Gastrocnemius medialis (tissue), 4 donors: ENCODE measurements at regions not wholly inside any gene's neighbourhood (a gene's known extent, or its start where the extent isn't known, plus 50 kb on each side); places are given as distances from the start of the nearest gene placed in this dataset.

Experiments
- CTCF ChIP-seq, 5 experiments: fragments of 450-650 bp in 3 of 5; fragments of 200-600 bp in 2 of 5; sonication (generic) in 2 of 5; IDR thresholded peaks in 4 of 5; conservative IDR thresholded peaks in 1 of 5; 1 replicate in 4 of 5; 2 replicates in 1 of 5; pipeline ENCODE4 v1.5.1; 2016 to 2019; ENCODE audit warnings: antibody characterized with exemption in 5 of 5, mild to moderate bottlenecking in 3 of 5, moderate library complexity in 3 of 5
- POLR2A ChIP-seq, 2 donors: fragments of 450-650 bp; IDR thresholded peaks; one replicate each; pipeline ENCODE4 v1.6.1; 2017; ENCODE audit warnings: antibody characterized with exemption in 2 of 2, mild to moderate bottlenecking in 2 of 2, moderate library complexity in 2 of 2

- TF ChIP-seq POLR2A (IDR thresholded peaks at IDR 0.05) (no peak), CTCF (IDR thresholded peaks at IDR 0.05 in 4 of 5, conservative IDR thresholded peaks at IDR 0.05 in 1 of 5) (no peak)
Measured at GRCh38 chr6:104253236-104253635, 606.5 kb downstream of the HACE1 start.
